Upper lobe of left lung (tissue), 4 donors: ENCODE measurements at regions not wholly inside any gene's neighbourhood (a gene's known extent, or its start where the extent isn't known, plus 50 kb on each side); places are given as distances from the start of the nearest gene placed in this dataset.

Experiments used
- EP300 ChIP-seq, 4 donors: sonication (generic); formaldehyde crosslinking; IDR thresholded peaks; one replicate each; pipeline ENCODE4 v1.5.1; 2017; ENCODE audit warnings: antibody characterized with exemption in 4 of 4, control low read depth in 2 of 4
- POLR2A ChIP-seq, 4 donors: fragments of 450-650 bp; IDR thresholded peaks; one replicate each; pipeline ENCODE4 v1.5.1; 2016 to 2017; ENCODE audit warnings: antibody characterized with exemption in 4 of 4, mild to moderate bottlenecking in 2 of 4
- POLR2AphosphoS5 ChIP-seq, 2 donors: sonication (generic); formaldehyde crosslinking; IDR thresholded peaks; one replicate each; pipeline ENCODE4 v1.5.1; 2017; ENCODE audit warnings: antibody characterized with exemption in 2 of 2
- TF ChIP-seq, protein P1 (sequence below), 6 experiments: fragments of 450-650 bp in 4 of 6; fragments of 200-600 bp in 2 of 6; sonication (generic) in 2 of 6; IDR thresholded peaks; one replicate each; pipeline ENCODE4 v1.5.1; 2016 to 2019; ENCODE audit warnings: antibody characterized with exemption in 6 of 6

- TF ChIP-seq, protein P1, sequence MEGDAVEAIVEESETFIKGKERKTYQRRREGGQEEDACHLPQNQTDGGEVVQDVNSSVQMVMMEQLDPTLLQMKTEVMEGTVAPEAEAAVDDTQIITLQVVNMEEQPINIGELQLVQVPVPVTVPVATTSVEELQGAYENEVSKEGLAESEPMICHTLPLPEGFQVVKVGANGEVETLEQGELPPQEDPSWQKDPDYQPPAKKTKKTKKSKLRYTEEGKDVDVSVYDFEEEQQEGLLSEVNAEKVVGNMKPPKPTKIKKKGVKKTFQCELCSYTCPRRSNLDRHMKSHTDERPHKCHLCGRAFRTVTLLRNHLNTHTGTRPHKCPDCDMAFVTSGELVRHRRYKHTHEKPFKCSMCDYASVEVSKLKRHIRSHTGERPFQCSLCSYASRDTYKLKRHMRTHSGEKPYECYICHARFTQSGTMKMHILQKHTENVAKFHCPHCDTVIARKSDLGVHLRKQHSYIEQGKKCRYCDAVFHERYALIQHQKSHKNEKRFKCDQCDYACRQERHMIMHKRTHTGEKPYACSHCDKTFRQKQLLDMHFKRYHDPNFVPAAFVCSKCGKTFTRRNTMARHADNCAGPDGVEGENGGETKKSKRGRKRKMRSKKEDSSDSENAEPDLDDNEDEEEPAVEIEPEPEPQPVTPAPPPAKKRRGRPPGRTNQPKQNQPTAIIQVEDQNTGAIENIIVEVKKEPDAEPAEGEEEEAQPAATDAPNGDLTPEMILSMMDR (IDR thresholded peaks at IDR 0.05): no peak
- no peak for TF ChIP-seq POLR2A (IDR thresholded peaks at IDR 0.05)
- TF ChIP-seq POLR2AphosphoS5 (IDR thresholded peaks at IDR 0.05): no peak
- TF ChIP-seq EP300 (IDR thresholded peaks at IDR 0.05): no peak
Measured at GRCh38 chr7:46256870-46257661, 336.0 kb upstream of the IGFBP3 start.
